MG63 (cell line): ENCODE measurements at regions not wholly inside any gene's neighbourhood (a gene's known extent, or its start where the extent isn't known, plus 50 kb on each side); places are given as distances from the start of the nearest gene placed in this dataset.
"Not testable (repeated sequence)": the region's sequence is repeated elsewhere in the genome, so short reads cannot be mapped to it uniquely, and the experiment has no call there.

Experiments used
- DNase-seq: peaks from one replicate; pipeline ENCODE4 v3.0.0-alpha.2; 2020
- H3K27me3 ChIP-seq: fragments of 250-450 bp; sonication (Bioruptor Pico); 2 replicates; pipeline ENCODE4 v1.5.1; 2020; ENCODE audit warnings: mild to moderate bottlenecking, moderate library complexity
- H3K36me3 ChIP-seq: fragments of 250-450 bp; sonication (Bioruptor Pico); 2 replicates; pipeline ENCODE4 v1.5.1; 2020; ENCODE audit warnings: mild to moderate bottlenecking, moderate library complexity
- H3K4me3 ChIP-seq: fragments of 250-450 bp; sonication (Bioruptor Pico); 2 replicates; pipeline ENCODE4 v1.5.1; 2020; ENCODE audit warnings: mild to moderate bottlenecking, moderate library complexity
- H3K9me3 ChIP-seq: fragments of 250-450 bp; sonication (Bioruptor Pico); 2 replicates; pipeline ENCODE4 v1.5.1; 2020; ENCODE audit warnings: mild to moderate bottlenecking, moderate library complexity

GRCh38 chr3:176286476-176287085 is 910.7 kb downstream of the TBL1XR1 start:
- H3K27me3 ChIP-seq: no peaks in the 10 kb centered on the region
- DNase-seq: no peak
- no peaks in the 10 kb centered on the region for H3K9me3 ChIP-seq
- no peak overlapping the region for H3K4me3 ChIP-seq
- H3K36me3 ChIP-seq: no peaks in the 10 kb centered on the region

GRCh38 chr3:176275538-176275937 is 921.7 kb downstream of the TBL1XR1 start:
- no peaks in the 10 kb centered on the region for H3K36me3 ChIP-seq
- no peak overlapping the region for H3K4me3 ChIP-seq
- no peak for DNase-seq
- no peaks in the 10 kb centered on the region for H3K27me3 ChIP-seq
- no peaks in the 10 kb centered on the region for H3K9me3 ChIP-seq

- DNase-seq: no peak
- Histone ChIP-seq H3K4me3 (no peak overlapping the region), H3K36me3 (no peaks in the 10 kb centered on the region), H3K9me3 (no peaks in the 10 kb centered on the region), H3K27me3 (no peaks in the 10 kb centered on the region)
Measured at GRCh38 chr3:176275113-176275512, 922.2 kb downstream of the TBL1XR1 start.

- Histone ChIP-seq H3K27me3 (no peaks in the 10 kb centered on the region), H3K4me3 (no peak overlapping the region), H3K9me3 (no peaks in the 10 kb centered on the region), H3K36me3 (no peaks in the 10 kb centered on the region)
- peak; percentile 16 for DNase-seq
Measured at GRCh38 chr3:176274161-176274560, 923.1 kb downstream of the TBL1XR1 start.

GRCh38 chr3:176262071-176262470 is 935.2 kb downstream of the TBL1XR1 start:
- DNase-seq: peak; percentile 56
- Histone ChIP-seq H3K4me3 (no peak overlapping the region), H3K27me3 (no peaks in the 10 kb centered on the region), H3K36me3 (no peaks in the 10 kb centered on the region), H3K9me3 (peaks cover 4% of the 10 kb centered on the region)

- DNase-seq: no peak
- Histone ChIP-seq H3K36me3 (no peaks in the 10 kb centered on the region), H3K4me3 (no peak overlapping the region), H3K9me3 (no peaks in the 10 kb centered on the region), H3K27me3 (no peaks in the 10 kb centered on the region)
Measured at GRCh38 chr3:176247191-176247590, 950.1 kb downstream of the TBL1XR1 start.

- Histone ChIP-seq H3K9me3 (0 out of 2 replicates have a peak, but pooled peaks cover under 1% of the 10 kb centered on the region), H3K4me3 (no peak overlapping the region), H3K36me3 (no peaks in the 10 kb centered on the region), H3K27me3 (no peaks in the 10 kb centered on the region)
- DNase-seq: no peak
Measured at GRCh38 chr3:176219970-176220369, 977.3 kb downstream of the TBL1XR1 start.

- DNase-seq: no peak
- Histone ChIP-seq H3K27me3 (no peaks in the 10 kb centered on the region), H3K9me3 (no peaks in the 10 kb centered on the region), H3K4me3 (no peak overlapping the region), H3K36me3 (no peaks in the 10 kb centered on the region)
Measured at GRCh38 chr3:176214758-176215157, 982.5 kb downstream of the TBL1XR1 start.

- not testable (repeated sequence) for H3K9me3 ChIP-seq, H3K36me3 ChIP-seq, H3K27me3 ChIP-seq, DNase-seq, H3K4me3 ChIP-seq
Measured at GRCh38 chr3:176213314-176213713, 984.0 kb downstream of the TBL1XR1 start.

GRCh38 chr3:176208915-176209314 is 988.4 kb downstream of the TBL1XR1 start:
- Histone ChIP-seq H3K9me3 (no peaks in the 10 kb centered on the region), H3K4me3 (no peak overlapping the region), H3K27me3 (no peaks in the 10 kb centered on the region), H3K36me3 (no peaks in the 10 kb centered on the region)
- DNase-seq: no peak

GRCh38 chr3:176208283-176208682 is 989.0 kb downstream of the TBL1XR1 start:
- Histone ChIP-seq H3K9me3 (no peaks in the 10 kb centered on the region), H3K27me3 (no peaks in the 10 kb centered on the region), H3K4me3 (no peak overlapping the region), H3K36me3 (no peaks in the 10 kb centered on the region)
- no peak for DNase-seq

- Histone ChIP-seq H3K4me3 (no peak overlapping the region), H3K36me3 (no peaks in the 10 kb centered on the region)
- DNase-seq: no peak
Measured at GRCh38 chr3:176206809-176207208, 990.5 kb downstream of the TBL1XR1 start.

GRCh38 chr3:176202652-176203051 is 994.6 kb downstream of the TBL1XR1 start:
- no peak overlapping the region for H3K4me3 ChIP-seq
- no peaks in the 10 kb centered on the region for H3K9me3 ChIP-seq
- no peaks in the 10 kb centered on the region for H3K27me3 ChIP-seq
- H3K36me3 ChIP-seq: no peaks in the 10 kb centered on the region
- DNase-seq: no peak

More at GRCh38 chr3:176206809-176207208, 990.5 kb downstream of the TBL1XR1 start:
- Histone ChIP-seq H3K27me3 (no peaks in the 10 kb centered on the region), H3K9me3 (no peaks in the 10 kb centered on the region)

GRCh38 chr3:176193032-176193730 is 1004.1 kb downstream of the TBL1XR1 start:
- Histone ChIP-seq H3K36me3 (no peaks in the 10 kb centered on the region), H3K27me3 (no peaks in the 10 kb centered on the region), H3K9me3 (peaks cover 3% of the 10 kb centered on the region), H3K4me3 (no peak overlapping the region)
- DNase-seq: no peak

GRCh38 chr3:176190755-176191154 is 1006.5 kb downstream of the TBL1XR1 start:
- Histone ChIP-seq H3K4me3 (no peak overlapping the region), H3K9me3 (peaks cover 3% of the 10 kb centered on the region), H3K27me3 (no peaks in the 10 kb centered on the region), H3K36me3 (no peaks in the 10 kb centered on the region)
- no peak for DNase-seq

- H3K4me3 ChIP-seq: no peak overlapping the region
- no peaks in the 10 kb centered on the region for H3K27me3 ChIP-seq
- DNase-seq: no peak
- no peaks in the 10 kb centered on the region for H3K9me3 ChIP-seq
- H3K36me3 ChIP-seq: no peaks in the 10 kb centered on the region
Measured at GRCh38 chr3:176183181-176183580, 1014.1 kb downstream of the TBL1XR1 start.

- Histone ChIP-seq H3K4me3 (no peak overlapping the region), H3K36me3 (no peaks in the 10 kb centered on the region), H3K27me3 (no peaks in the 10 kb centered on the region), H3K9me3 (no peaks in the 10 kb centered on the region)
- no peak for DNase-seq
Measured at GRCh38 chr3:176174060-176174459, 1023.2 kb downstream of the TBL1XR1 start.

GRCh38 chr3:176172492-176172891 is 1024.8 kb downstream of the TBL1XR1 start:
- no peaks in the 10 kb centered on the region for H3K9me3 ChIP-seq
- no peak for DNase-seq
- H3K27me3 ChIP-seq: no peaks in the 10 kb centered on the region
- H3K4me3 ChIP-seq: no peak overlapping the region
- H3K36me3 ChIP-seq: no peaks in the 10 kb centered on the region
